ENCODE measurements at regions not wholly inside any gene's neighbourhood (a gene's known extent, or its start where the extent isn't known, plus 50 kb on each side); places are given as distances from the start of the nearest gene placed in this dataset.

GRCh38 chr9:78393932-78394331, 97.0 kb downstream of the PSAT1 start:
- TF ChIP-seq, protein P1, sequence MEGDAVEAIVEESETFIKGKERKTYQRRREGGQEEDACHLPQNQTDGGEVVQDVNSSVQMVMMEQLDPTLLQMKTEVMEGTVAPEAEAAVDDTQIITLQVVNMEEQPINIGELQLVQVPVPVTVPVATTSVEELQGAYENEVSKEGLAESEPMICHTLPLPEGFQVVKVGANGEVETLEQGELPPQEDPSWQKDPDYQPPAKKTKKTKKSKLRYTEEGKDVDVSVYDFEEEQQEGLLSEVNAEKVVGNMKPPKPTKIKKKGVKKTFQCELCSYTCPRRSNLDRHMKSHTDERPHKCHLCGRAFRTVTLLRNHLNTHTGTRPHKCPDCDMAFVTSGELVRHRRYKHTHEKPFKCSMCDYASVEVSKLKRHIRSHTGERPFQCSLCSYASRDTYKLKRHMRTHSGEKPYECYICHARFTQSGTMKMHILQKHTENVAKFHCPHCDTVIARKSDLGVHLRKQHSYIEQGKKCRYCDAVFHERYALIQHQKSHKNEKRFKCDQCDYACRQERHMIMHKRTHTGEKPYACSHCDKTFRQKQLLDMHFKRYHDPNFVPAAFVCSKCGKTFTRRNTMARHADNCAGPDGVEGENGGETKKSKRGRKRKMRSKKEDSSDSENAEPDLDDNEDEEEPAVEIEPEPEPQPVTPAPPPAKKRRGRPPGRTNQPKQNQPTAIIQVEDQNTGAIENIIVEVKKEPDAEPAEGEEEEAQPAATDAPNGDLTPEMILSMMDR (IDR thresholded peaks at IDR 0.05) = no peak
- TF ChIP-seq POLR2A (IDR thresholded peaks at IDR 0.05) = no peak

Data from uterus (tissue), 2 donors.